ENCODE measurements at regions not wholly inside any gene's neighbourhood (a gene's known extent, or its start where the extent isn't known, plus 50 kb on each side); places are given as distances from the start of the nearest gene placed in this dataset.

GRCh38 chr17:77470800-77471733 is 330.3 kb downstream of the SEC14L1 start:
- DNase-seq (ENCODE audit: low read depth, low spot score) = no peak

- DNase-seq (ENCODE audit: low read depth, low spot score) = no peak
These were observed 331.3 kb downstream of the SEC14L1 start for GRCh38 chr17:77471984-77472461.

GRCh38 chr17:77472468-77473310 is 331.9 kb downstream of the SEC14L1 start:
- DNase-seq (ENCODE audit: low read depth, low spot score) = no peak

GRCh38 chr17:77473615-77474226 is 333.0 kb downstream of the SEC14L1 start:
- DNase-seq (ENCODE audit: low read depth, low spot score) = no peak

GRCh38 chr17:77474292-77474988 is 333.7 kb downstream of the SEC14L1 start:
- DNase-seq (ENCODE audit: low read depth, low spot score) = no peak

GRCh38 chr17:77475016-77475976 is 334.5 kb downstream of the SEC14L1 start:
- peak; percentile 95 for DNase-seq (ENCODE audit: low read depth, low spot score)

- no peak for DNase-seq (ENCODE audit: low read depth, low spot score)
These were observed 335.2 kb downstream of the SEC14L1 start for GRCh38 chr17:77476006-77476405.

GRCh38 chr17:77476498-77476897 is 335.7 kb downstream of the SEC14L1 start:
- DNase-seq (ENCODE audit: low read depth, low spot score) = no peak

GRCh38 chr17:77476931-77477805 is 336.4 kb downstream of the SEC14L1 start:
- DNase-seq (ENCODE audit: low read depth, low spot score) = peak; percentile 93

GRCh38 chr17:77478281-77478680 is 337.5 kb downstream of the SEC14L1 start:
- no peak for DNase-seq (ENCODE audit: low read depth, low spot score)

GRCh38 chr17:77478899-77479298 is 338.1 kb downstream of the SEC14L1 start:
- DNase-seq (ENCODE audit: low read depth, low spot score) = no peak

GRCh38 chr17:77479372-77480198 is 338.8 kb downstream of the SEC14L1 start:
- DNase-seq (ENCODE audit: low read depth, low spot score) = peak; percentile 88

GRCh38 chr17:77480199-77480508 is 339.4 kb downstream of the SEC14L1 start:
- DNase-seq (ENCODE audit: low read depth, low spot score) = peak; percentile 50

- DNase-seq (ENCODE audit: low read depth, low spot score) = peak; percentile 66
These were observed 339.9 kb downstream of the SEC14L1 start for GRCh38 chr17:77480509-77481215.

GRCh38 chr17:77481476-77482374 is 341.0 kb downstream of the SEC14L1 start:
- no peak for DNase-seq (ENCODE audit: low read depth, low spot score)

- DNase-seq (ENCODE audit: low read depth, low spot score) = no peak
These were observed 341.8 kb downstream of the SEC14L1 start for GRCh38 chr17:77482375-77483127.
